Neural cell (in vitro differentiated cells): ENCODE measurements at regions not wholly inside any gene's neighbourhood (a gene's known extent, or its start where the extent isn't known, plus 50 kb on each side); places are given as distances from the start of the nearest gene placed in this dataset.

Experiments
- H2AFZ ChIP-seq: fragments of 200-600, 300-800 bp; sonication (generic), shearing (Covaris generic); 2 replicates; pipeline ENCODE4 v1.6.0; 2014; ENCODE audit warnings: low read depth, mild to moderate bottlenecking, antibody characterized with exemption, low read length, moderate library complexity
- H3F3A ChIP-seq: fragments of 200-600 bp; shearing (Covaris generic); 2 replicates; pipeline ENCODE4 v1.6.1; 2016; ENCODE audit warnings: mild to moderate bottlenecking, moderate library complexity, mixed read lengths, antibody characterized with exemption, low read length; ENCODE audit not compliant: insufficient read depth, poor library complexity, severe bottlenecking
- H3K27ac ChIP-seq: fragments of 200-600, 300-800 bp; sonication (generic), shearing (Covaris generic); 2 replicates; pipeline ENCODE4 v1.5.1; 2014; ENCODE audit warnings: mild to moderate bottlenecking, low read length, moderate library complexity
- H3K27me3 ChIP-seq: fragments of 300-800, 200-600 bp; sonication (generic), shearing (Covaris generic); 2 replicates; pipeline ENCODE4 v1.6.0; 2014; ENCODE audit warnings: mild to moderate bottlenecking, low read depth, low read length, moderate library complexity; ENCODE audit not compliant: insufficient read depth
- H3K36me3 ChIP-seq: fragments of 300-800, 200-600 bp; sonication (generic), shearing (Covaris generic); 2 replicates; pipeline ENCODE4 v1.5.1; 2014; ENCODE audit warnings: mild to moderate bottlenecking, antibody characterized with exemption, low read length, moderate library complexity; ENCODE audit not compliant: insufficient read depth
- H3K4me2 ChIP-seq: fragments of 300-800, 200-600 bp; sonication (generic), shearing (Covaris generic); 2 replicates; pipeline ENCODE4 v1.6.0; 2014; ENCODE audit warnings: mild to moderate bottlenecking, low read length
- H3K4me3 ChIP-seq: fragments of 300-800, 200-600 bp; sonication (generic), shearing (Covaris generic); 2 replicates; pipeline ENCODE4 v1.5.1; 2014; ENCODE audit warnings: mild to moderate bottlenecking, low read length, moderate library complexity
- H3K79me2 ChIP-seq: fragments of 200-600 bp; shearing (Covaris generic); replicated peaks from 2 replicates; pipeline ENCODE4 v1.6.0; 2014; ENCODE audit warnings: mild to moderate bottlenecking, low read length, moderate library complexity; ENCODE audit not compliant: insufficient read depth
- H3K9ac ChIP-seq: fragments of 300-800, 200-600 bp; sonication (generic), shearing (Covaris generic); 2 replicates; pipeline ENCODE4 v1.6.1; 2016; ENCODE audit warnings: mild to moderate bottlenecking, low read length, mixed read lengths
- H3K9me2 ChIP-seq: fragments of 200-600 bp; shearing (Covaris generic); 2 replicates; pipeline ENCODE4 v1.6.1; 2016; ENCODE audit warnings: mild to moderate bottlenecking, low read length, mixed read lengths; ENCODE audit not compliant: insufficient read depth
- H3K9me3 ChIP-seq: fragments of 200-600, 300-800 bp; sonication (generic), shearing (Covaris generic); 2 replicates; pipeline ENCODE4 v1.6.1; 2016; ENCODE audit warnings: mild to moderate bottlenecking, mixed run types, low read length, moderate library complexity, mixed read lengths
- H4K20me1 ChIP-seq: fragments of 200-600 bp; shearing (Covaris generic); 2 replicates; pipeline ENCODE4 v1.6.1; 2016; ENCODE audit warnings: mild to moderate bottlenecking, mixed run types; ENCODE audit not compliant: insufficient read depth
- CTCF ChIP-seq: fragments of 450-650 bp; IDR thresholded peaks from 2 replicates; pipeline ENCODE4 v1.5.1; 2014; ENCODE audit warnings: antibody characterized with exemption, mild to moderate bottlenecking, moderate library complexity; ENCODE audit not compliant: poor library complexity, severe bottlenecking
- EP300 ChIP-seq: fragments of 450-650 bp; conservative IDR thresholded peaks from 2 replicates; pipeline ENCODE4 v1.6.1; 2014; ENCODE audit warnings: antibody characterized with exemption, mild to moderate bottlenecking, moderate library complexity; ENCODE audit not compliant: poor library complexity, severe bottlenecking
- EZH2 ChIP-seq: fragments of 200-600, 300-800 bp; shearing (Covaris generic), sonication (generic); IDR thresholded peaks from 2 replicates; pipeline ENCODE4 v1.6.1; 2014; ENCODE audit warnings: antibody characterized with exemption, low read length, borderline replicate concordance, mild to moderate bottlenecking; ENCODE audit not compliant: insufficient read depth, poor library complexity, severe bottlenecking
- MXI1 ChIP-seq: fragments of 450-650 bp; conservative IDR thresholded peaks from 2 replicates; pipeline ENCODE4 v1.6.1; 2014; ENCODE audit warnings: antibody characterized with exemption, mild to moderate bottlenecking; ENCODE audit not compliant: poor library complexity, severe bottlenecking
- POLR2AphosphoS5 ChIP-seq: IDR thresholded peaks from 2 replicates; pipeline ENCODE4 v1.6.1; 2012
- RAD21 ChIP-seq: fragments of 450-650 bp; conservative IDR thresholded peaks from 2 replicates; pipeline ENCODE4 v1.6.1; 2014; ENCODE audit warnings: antibody characterized with exemption, mild to moderate bottlenecking, moderate library complexity
- SMC3 ChIP-seq: fragments of 450-650 bp; conservative IDR thresholded peaks from 2 replicates; pipeline ENCODE4 v1.6.1; 2014; ENCODE audit warnings: antibody characterized with exemption, mild to moderate bottlenecking, moderate library complexity; ENCODE audit not compliant: poor library complexity
- TAF1 ChIP-seq: IDR thresholded peaks from 2 replicates; pipeline ENCODE4 v1.6.1; 2012; ENCODE audit warnings: low read depth
- TF ChIP-seq, protein P1 (sequence below): IDR thresholded peaks from 2 replicates; pipeline ENCODE4 v1.6.1; 2012; ENCODE audit warnings: borderline replicate concordance

- Histone ChIP-seq H3K9ac (no peak overlapping the region), H3K9me3 (no peaks in the 10 kb centered on the region)
Observed at GRCh38 chr7:81170291-81170690, 251.4 kb upstream of the SEMA3C start.

GRCh38 chr7:81167934-81168333, 249.1 kb upstream of the SEMA3C start:
- Histone ChIP-seq H3K27ac (no peak overlapping the region), H4K20me1 (no peaks in the 10 kb centered on the region), H2AFZ (no peak overlapping the region), H3K9me2 (no peaks in the 10 kb centered on the region), H3K4me2 (no peak overlapping the region), H3K9ac (no peak overlapping the region), H3K4me3 (no peak overlapping the region), H3K9me3 (no peaks in the 10 kb centered on the region), H3K27me3 (no peaks in the 10 kb centered on the region), H3F3A (no peaks in the 10 kb centered on the region), H3K79me2 (no peaks in the 10 kb centered on the region), H3K36me3 (no peaks in the 10 kb centered on the region)
- TF ChIP-seq SMC3: no peak
- TF ChIP-seq, protein P1, sequence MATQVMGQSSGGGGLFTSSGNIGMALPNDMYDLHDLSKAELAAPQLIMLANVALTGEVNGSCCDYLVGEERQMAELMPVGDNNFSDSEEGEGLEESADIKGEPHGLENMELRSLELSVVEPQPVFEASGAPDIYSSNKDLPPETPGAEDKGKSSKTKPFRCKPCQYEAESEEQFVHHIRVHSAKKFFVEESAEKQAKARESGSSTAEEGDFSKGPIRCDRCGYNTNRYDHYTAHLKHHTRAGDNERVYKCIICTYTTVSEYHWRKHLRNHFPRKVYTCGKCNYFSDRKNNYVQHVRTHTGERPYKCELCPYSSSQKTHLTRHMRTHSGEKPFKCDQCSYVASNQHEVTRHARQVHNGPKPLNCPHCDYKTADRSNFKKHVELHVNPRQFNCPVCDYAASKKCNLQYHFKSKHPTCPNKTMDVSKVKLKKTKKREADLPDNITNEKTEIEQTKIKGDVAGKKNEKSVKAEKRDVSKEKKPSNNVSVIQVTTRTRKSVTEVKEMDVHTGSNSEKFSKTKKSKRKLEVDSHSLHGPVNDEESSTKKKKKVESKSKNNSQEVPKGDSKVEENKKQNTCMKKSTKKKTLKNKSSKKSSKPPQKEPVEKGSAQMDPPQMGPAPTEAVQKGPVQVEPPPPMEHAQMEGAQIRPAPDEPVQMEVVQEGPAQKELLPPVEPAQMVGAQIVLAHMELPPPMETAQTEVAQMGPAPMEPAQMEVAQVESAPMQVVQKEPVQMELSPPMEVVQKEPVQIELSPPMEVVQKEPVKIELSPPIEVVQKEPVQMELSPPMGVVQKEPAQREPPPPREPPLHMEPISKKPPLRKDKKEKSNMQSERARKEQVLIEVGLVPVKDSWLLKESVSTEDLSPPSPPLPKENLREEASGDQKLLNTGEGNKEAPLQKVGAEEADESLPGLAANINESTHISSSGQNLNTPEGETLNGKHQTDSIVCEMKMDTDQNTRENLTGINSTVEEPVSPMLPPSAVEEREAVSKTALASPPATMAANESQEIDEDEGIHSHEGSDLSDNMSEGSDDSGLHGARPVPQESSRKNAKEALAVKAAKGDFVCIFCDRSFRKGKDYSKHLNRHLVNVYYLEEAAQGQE: no peak
- TF ChIP-seq CTCF: no peak
- TF ChIP-seq EZH2: no peak
- no peak for TF ChIP-seq TAF1
- no peak for TF ChIP-seq EP300
- TF ChIP-seq MXI1: no peak
- no peak for TF ChIP-seq RAD21
- TF ChIP-seq POLR2AphosphoS5: no peak

More at GRCh38 chr7:81170291-81170690, 251.4 kb upstream of the SEMA3C start:
- Histone ChIP-seq H3K27ac (no peak overlapping the region), H3K79me2 (no peaks in the 10 kb centered on the region), H4K20me1 (no peaks in the 10 kb centered on the region), H2AFZ (no peak overlapping the region), H3K4me2 (no peak overlapping the region), H3K4me3 (no peak overlapping the region), H3K27me3 (no peaks in the 10 kb centered on the region), H3K36me3 (no peaks in the 10 kb centered on the region), H3K9me2 (no peaks in the 10 kb centered on the region), H3F3A (no peaks in the 10 kb centered on the region)
- TF ChIP-seq POLR2AphosphoS5 (no peak), EP300 (no peak), MXI1 (no peak), SMC3 (no peak), TAF1 (no peak), RAD21 (no peak), CTCF (no peak), EZH2 (no peak)
- TF ChIP-seq, protein P1: no peak
